GM21360 (cell line): ENCODE measurements at regions not wholly inside any gene's neighbourhood (a gene's known extent, or its start where the extent isn't known, plus 50 kb on each side); places are given as distances from the start of the nearest gene placed in this dataset.

Experiments used
- ATAC-seq: cut with Tn5 transposase; IDR thresholded peaks from one replicate; pipeline ENCODE4 v1.9.1; 2021; ENCODE audit warnings: mild to moderate bottlenecking, moderate library complexity; ENCODE audit not compliant: unreplicated experiment

- ATAC-seq: no peak
These were observed 470.8 kb downstream of the PCDH20 start for GRCh38 chr13:60944863-60945262.

GRCh38 chr13:60944016-60944415, 471.6 kb downstream of the PCDH20 start:
- ATAC-seq: no peak

GRCh38 chr13:60936281-60936680, 479.4 kb downstream of the PCDH20 start:
- ATAC-seq: no peak

DNA sequence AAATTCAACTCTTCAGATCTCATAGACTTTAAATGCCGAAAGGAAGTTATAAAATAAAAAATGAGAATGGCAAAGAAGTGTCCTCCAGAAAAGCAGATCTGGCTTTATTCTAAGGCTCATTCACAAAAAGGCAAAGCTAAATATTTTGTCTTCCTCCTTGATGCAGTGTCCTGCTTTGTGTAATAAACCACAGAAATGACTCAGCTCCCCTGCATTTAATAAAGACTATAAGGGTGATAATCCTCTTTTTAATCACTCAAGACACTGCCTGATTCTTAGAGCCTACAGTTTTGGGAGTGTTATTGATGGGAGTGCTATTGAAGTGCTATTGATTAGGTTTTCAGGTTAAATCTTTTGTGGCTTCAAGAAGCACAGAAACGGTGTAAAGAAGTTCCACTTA, 482.0 kb downstream of the PCDH20 start:
- no peak for ATAC-seq

GRCh38 chr13:60931858-60932546, 483.6 kb downstream of the PCDH20 start:
- no peak for ATAC-seq

DNA sequence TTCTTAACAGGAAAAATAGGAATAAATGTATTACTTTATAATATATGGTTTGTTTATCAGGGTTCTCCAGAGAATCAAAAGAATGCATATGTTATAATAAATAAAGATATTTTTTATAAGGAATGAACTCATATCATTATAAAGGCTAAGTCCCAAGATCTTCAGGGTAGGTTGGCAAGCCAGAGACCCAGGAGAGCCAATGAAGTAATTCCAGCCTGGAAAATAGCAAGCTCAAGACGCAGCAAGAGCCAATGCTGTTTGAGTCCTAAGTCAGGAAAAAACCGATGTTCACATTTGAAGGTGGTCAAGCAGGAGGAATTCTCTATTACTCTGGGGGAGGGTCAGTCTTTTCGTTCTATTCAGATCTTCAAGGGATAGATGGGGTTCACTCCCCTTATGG, 490.0 kb downstream of the PCDH20 start:
- ATAC-seq: no peak

GRCh38 chr13:60924856-60925255, 490.8 kb downstream of the PCDH20 start:
- ATAC-seq: no peak

DNA sequence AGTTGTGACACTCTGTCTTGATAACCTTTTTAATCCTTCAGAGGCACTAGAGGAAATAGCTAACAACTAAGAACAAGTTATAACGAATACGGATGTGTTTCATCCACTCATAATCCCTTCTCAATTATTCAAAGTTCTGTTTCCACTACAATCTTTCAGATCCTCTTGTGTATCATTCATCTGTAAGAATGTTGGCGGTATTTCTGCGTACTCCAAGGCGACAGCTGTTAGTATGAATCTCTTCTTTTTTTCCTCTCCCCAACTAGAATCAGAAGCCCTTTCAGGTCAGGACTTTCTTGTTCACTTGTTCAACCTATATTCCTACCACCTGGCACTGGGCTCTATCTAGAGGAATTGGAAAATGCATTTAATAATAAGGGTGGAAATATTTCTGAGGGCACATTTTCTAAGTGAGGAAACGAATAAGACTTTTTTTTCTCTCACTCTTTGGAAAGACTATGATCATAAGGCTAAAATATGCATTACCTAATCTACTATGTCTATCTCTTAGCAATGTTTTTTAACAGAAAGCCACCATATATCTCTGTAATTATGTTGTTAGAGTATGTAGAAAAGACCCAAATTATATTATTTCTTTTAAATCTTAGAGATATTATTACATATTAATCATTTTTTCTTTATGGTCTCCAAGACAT, 492.9 kb downstream of the PCDH20 start:
- ATAC-seq: no peak

- ATAC-seq: no peak
These were observed 496.8 kb downstream of the TDRD3 start for GRCh38 chr13:60893801-60894200.

GRCh38 chr13:60887711-60888110, 490.7 kb downstream of the TDRD3 start:
- ATAC-seq: no peak

GRCh38 chr13:60881507-60881906, 484.5 kb downstream of the TDRD3 start:
- no peak for ATAC-seq

DNA sequence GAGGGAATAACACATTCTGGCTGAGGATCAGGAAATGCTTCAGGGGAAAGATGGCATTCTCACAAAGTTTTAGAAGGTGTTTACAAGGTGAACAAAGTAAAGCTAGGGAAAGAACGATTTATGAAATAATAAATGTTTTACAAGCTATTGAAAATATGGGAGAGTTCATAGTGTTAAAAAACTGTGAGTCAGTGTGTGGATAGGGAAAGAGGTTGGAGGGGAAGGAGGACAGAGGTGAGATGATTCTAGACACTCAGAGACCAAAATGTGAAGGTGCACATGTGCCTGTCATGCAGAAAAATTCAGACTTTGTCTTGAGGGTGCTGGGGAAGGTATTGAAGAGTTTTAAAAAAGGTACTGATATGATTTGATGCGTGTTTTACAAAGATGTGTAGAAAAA, 476.1 kb downstream of the TDRD3 start:
- no peak for ATAC-seq

DNA sequence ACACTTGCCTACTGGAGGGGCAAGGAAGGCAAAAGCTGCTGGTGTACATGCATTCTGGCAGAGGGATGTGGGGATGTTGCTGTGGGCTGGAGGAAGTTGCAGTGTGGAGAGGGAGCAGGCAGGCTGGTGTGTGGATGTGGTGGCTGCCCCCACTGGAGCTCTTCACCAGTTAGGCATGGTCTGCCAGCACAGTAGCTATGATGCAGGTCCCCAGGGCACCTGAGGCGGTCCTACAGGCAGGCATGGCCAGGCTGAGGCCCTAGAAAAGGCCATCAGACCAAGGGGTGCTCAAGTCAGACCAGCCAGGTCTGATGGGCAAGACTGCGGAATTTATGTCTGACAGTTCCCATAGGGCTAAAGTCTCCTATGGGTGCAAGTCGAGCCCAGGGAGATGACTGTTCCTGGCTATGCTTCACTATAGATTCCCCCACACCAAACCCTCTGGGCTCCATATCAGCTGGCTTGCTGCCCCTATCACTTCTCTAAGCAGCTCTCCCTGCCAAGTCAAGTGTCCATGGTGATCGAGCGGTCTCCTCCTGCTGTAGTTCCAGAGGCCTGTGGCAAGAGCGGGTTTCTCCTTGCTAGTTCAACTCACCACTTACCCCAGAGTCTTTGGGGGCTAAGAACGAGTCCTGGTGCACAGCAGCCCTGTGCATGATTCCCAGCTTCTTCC, 473.1 kb downstream of the TDRD3 start:
- no peak for ATAC-seq

GRCh38 chr13:60869225-60869624, 472.2 kb downstream of the TDRD3 start:
- no peak for ATAC-seq

DNA sequence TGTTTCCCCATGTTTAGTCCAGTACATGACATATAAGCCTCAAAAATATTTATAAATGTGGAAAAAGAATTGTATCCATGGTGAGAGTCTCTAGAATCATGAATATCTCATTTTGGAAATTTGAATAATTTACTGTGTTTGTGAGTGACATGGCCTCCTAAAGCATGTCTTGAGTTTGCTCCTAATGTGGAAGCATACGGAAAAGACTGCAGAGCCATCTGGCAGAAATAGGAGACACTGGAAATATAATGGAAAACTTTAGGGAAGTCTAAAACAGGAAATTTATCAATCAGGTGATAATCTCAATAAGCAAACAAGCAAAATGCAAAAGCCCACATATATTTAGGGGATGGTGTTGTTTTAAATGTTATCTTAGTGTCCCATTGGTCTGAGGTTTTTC, 465.0 kb downstream of the TDRD3 start:
- ATAC-seq: no peak

GRCh38 chr13:60857698-60858097, 460.7 kb downstream of the TDRD3 start:
- ATAC-seq: no peak

GRCh38 chr13:60852886-60853285, 455.9 kb downstream of the TDRD3 start:
- ATAC-seq: no peak

- ATAC-seq: no peak
These were observed 454.4 kb downstream of the TDRD3 start for GRCh38 chr13:60851378-60851777.

DNA sequence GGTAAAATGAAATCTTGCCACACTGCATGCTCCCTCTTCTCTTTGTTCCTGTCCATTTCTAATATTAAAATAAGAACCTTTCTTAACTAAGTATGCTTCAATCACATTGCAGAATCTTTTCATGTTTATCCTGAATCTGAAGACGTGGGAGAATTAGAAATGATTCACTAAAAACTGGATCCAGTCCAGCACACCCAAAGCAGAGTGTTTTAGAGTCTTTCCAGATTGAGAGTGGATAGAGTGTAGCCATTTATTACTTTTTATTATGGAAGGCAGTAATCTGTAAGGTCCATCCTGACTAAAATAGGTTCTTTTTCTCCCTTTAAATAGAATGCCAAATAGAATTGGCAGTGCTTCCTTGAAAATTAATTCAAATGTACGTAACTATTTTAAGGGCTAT, 453.5 kb downstream of the TDRD3 start:
- no peak for ATAC-seq

- no peak for ATAC-seq
These were observed 441.6 kb downstream of the TDRD3 start for GRCh38 chr13:60838581-60838980.

- ATAC-seq: no peak
These were observed 440.8 kb downstream of the TDRD3 start for GRCh38 chr13:60837806-60838205.

GRCh38 chr13:60836821-60837220, 439.8 kb downstream of the TDRD3 start:
- ATAC-seq: no peak
